Cardiac fibroblast (primary cell): ENCODE measurements at regions not wholly inside any gene's neighbourhood (a gene's known extent, or its start where the extent isn't known, plus 50 kb on each side); places are given as distances from the start of the nearest gene placed in this dataset.

Experiments
- DNase-seq, 2 donors: peaks; one replicate each; pipeline versions ENCODE4 v3.0.0 to v3.0.0-alpha.2; 2010; ENCODE audit warnings: low read depth in 2 of 2
- H3K4me3 ChIP-seq, 2 donors: replicated peaks in 1 of 2; 1 replicate in 1 of 2; 2 replicates in 1 of 2; pipeline ENCODE4 v1.5.1; 2011; ENCODE audit warnings: low read depth in 2 of 2, low read length in 2 of 2, mild to moderate bottlenecking in 2 of 2, moderate library complexity in 1 of 2
- CTCF ChIP-seq: IDR thresholded peaks from one replicate; pipeline ENCODE4 v1.5.1; 2011; ENCODE audit warnings: low read depth, mild to moderate bottlenecking, low read length, inconsistent platforms

DNA sequence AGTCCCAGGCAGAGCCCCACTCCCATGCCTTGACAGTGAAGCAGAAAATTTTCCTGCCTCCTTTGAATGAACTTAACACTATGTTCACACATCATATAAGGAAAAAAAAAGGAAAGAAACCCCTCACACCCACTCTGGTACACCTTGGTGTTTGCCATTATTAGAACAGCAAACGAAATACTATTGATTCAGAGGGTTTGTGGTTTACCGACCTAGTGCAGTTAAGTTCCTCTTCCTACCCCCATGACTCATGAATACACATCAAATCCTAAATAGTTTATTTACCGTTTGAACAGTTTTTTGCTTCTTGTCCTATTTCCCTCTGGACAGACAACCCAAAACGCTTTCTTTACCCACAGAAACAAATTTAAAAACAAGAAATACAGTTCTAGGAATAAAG is 237.7 kb downstream of the FOXA2 start:
- no peak overlapping the region for H3K4me3 ChIP-seq
- no peak for TF ChIP-seq CTCF
- DNase-seq = no peak

DNA sequence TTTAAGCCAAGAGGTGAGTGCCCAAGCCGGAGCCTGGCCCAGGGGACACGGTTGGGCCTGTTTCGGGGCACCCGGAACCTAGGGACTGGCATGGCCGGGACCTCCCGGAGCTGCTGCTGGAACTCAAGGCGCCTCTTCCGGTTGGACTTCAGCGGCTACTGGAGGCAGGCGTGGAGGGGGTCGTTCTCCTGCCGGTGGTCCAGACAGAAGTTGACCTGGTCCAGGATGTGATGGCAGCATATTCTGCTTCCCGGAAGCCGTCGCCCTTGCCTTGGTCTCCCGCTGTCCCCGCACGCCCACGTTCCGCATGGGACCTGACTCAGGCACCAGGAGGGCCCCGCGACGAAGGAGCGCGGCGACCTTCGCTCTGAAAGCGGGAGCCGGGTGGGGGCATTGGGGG is 240.8 kb downstream of the FOXA2 start:
- no peak for DNase-seq
- no peak for TF ChIP-seq CTCF
- no peak overlapping the region for H3K4me3 ChIP-seq

GRCh38 chr20:22342410-22342809 is 242.0 kb downstream of the FOXA2 start:
- no peak for TF ChIP-seq CTCF
- no peak overlapping the region for H3K4me3 ChIP-seq
- no peak for DNase-seq

- TF ChIP-seq CTCF = no peak
- DNase-seq = peak in 1 of 2 donors; percentile 56
- H3K4me3 ChIP-seq = no peak overlapping the region
Measured at GRCh38 chr20:22341508-22341907, 242.9 kb downstream of the FOXA2 start.

DNA sequence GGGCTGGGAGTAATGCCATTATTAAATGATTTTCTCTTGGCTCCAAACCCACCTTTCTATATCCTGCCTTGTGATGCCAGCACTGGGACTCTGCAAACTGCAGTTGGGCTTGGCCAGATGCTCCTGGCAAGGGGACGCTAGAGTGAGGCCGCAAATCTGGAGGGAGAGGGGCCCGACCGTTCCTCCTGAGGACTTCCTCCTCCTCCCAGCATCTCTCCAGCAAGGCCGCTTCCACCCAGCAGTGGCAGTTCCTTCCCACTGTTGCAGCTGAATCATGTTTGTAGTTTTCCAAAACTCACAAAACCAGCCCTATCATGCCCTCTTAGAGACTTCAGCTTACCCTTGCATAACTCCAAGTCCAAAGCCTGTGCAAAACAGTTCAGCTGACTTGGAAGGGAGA is 244.4 kb downstream of the FOXA2 start:
- no peak for DNase-seq
- no peak overlapping the region for H3K4me3 ChIP-seq
- TF ChIP-seq CTCF = no peak

GRCh38 chr20:22339091-22339881 is 245.1 kb downstream of the FOXA2 start:
- no peak overlapping the region for H3K4me3 ChIP-seq
- peak; percentile 60 for TF ChIP-seq CTCF

More at GRCh38 chr20:22339091-22339881, 245.1 kb downstream of the FOXA2 start:
- DNase-seq = peak; percentile 79 to 85
